A673 (cell line): ENCODE measurements at regions not wholly inside any gene's neighbourhood (a gene's known extent, or its start where the extent isn't known, plus 50 kb on each side); places are given as distances from the start of the nearest gene placed in this dataset.

Experiments
- EZH2 ChIP-seq: fragments of 200-600 bp; sonication (generic); IDR thresholded peaks from 2 replicates; pipeline ENCODE4 v1.6.1; 2017; ENCODE audit warnings: borderline replicate concordance, low read depth, mild to moderate bottlenecking, mixed read lengths, antibody characterized with exemption, low read length; ENCODE audit not compliant: poor library complexity, severe bottlenecking
- TF ChIP-seq, protein P1 (sequence below): fragments of 300-800, 200-600 bp; sonication (generic); conservative IDR thresholded peaks from 2 replicates; pipeline ENCODE4 v1.5.1; 2017; ENCODE audit warnings: low read depth, mild to moderate bottlenecking, antibody characterized with exemption, low read length, moderate library complexity, mixed read lengths

- TF ChIP-seq, protein P1, sequence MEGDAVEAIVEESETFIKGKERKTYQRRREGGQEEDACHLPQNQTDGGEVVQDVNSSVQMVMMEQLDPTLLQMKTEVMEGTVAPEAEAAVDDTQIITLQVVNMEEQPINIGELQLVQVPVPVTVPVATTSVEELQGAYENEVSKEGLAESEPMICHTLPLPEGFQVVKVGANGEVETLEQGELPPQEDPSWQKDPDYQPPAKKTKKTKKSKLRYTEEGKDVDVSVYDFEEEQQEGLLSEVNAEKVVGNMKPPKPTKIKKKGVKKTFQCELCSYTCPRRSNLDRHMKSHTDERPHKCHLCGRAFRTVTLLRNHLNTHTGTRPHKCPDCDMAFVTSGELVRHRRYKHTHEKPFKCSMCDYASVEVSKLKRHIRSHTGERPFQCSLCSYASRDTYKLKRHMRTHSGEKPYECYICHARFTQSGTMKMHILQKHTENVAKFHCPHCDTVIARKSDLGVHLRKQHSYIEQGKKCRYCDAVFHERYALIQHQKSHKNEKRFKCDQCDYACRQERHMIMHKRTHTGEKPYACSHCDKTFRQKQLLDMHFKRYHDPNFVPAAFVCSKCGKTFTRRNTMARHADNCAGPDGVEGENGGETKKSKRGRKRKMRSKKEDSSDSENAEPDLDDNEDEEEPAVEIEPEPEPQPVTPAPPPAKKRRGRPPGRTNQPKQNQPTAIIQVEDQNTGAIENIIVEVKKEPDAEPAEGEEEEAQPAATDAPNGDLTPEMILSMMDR: no peak
- no peak for TF ChIP-seq EZH2
Measured at GRCh38 chr1:221138516-221138915, 259.3 kb downstream of the HLX start.
